ENCODE measurements at regions not wholly inside any gene's neighbourhood (a gene's known extent, or its start where the extent isn't known, plus 50 kb on each side); places are given as distances from the start of the nearest gene placed in this dataset.

DNA sequence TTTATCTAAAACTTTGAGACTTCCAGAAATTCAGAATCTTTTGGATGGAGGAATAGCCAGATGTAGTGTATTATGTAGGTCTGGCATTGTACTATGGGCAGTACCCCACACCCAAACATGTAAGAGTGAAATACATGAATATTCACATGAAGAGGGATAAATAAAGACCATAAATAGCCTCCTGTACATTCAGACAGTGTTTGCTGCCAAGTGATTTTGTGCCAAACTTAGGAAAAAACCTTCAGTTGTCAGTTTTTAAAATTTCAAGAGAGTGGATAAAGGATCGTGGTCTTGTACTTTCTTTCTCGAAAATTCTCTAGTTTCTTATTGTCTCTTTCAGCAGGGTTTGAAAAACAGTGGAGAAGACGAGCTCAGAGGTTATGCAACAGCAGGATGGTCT, 150.3 kb upstream of the LARGE1 start (continued):
- TF ChIP-seq ZBTB33 (IDR thresholded peaks at IDR 0.05; ENCODE audit: extremely low read depth, insufficient replicate concordance, low read length): no peak
- no peak for TF ChIP-seq POLR2A (IDR thresholded peaks at IDR 0.05; ENCODE audit: borderline replicate concordance, extremely low read depth, insufficient read depth, insufficient read length)
- no peak for TF ChIP-seq EZH2phosphoT487 (IDR thresholded peaks at IDR 0.05; ENCODE audit: borderline replicate concordance)
- no peak for TF ChIP-seq FOSL1 (IDR thresholded peaks at IDR 0.05; ENCODE audit: low read depth)
- no peak for TF ChIP-seq EGR1 (IDR thresholded peaks at IDR 0.05; ENCODE audit: low read depth)
- TF ChIP-seq JUND (IDR thresholded peaks at IDR 0.05): no peak

GRCh38 chr22:34072585-34072984, 152.3 kb upstream of the LARGE1 start:
- Histone ChIP-seq H3K4me2 (ENCODE audit: low read length) (no peak overlapping the region), H3K36me3 (ENCODE audit: control insufficient read depth in 1 of 2, insufficient read depth in 2 of 2, low read length in 2 of 2) (no peaks in the 10 kb centered on the region), H3K4me1 (ENCODE audit: control insufficient read depth in 1 of 2, insufficient read depth in 2 of 2, low read length in 2 of 2) (no peaks in the 10 kb centered on the region), H3K9me2 (ENCODE audit: insufficient read depth) (no peaks in the 10 kb centered on the region), H2AFZ (ENCODE audit: low read depth, low read length, poor library complexity, severe bottlenecking) (no peak overlapping the region), H3K4me3 (replicated peaks in 1 of 2; ENCODE audit: low read depth in 1 of 2, low read length in 2 of 2) (no peak overlapping the region), H3K79me2 (ENCODE audit: insufficient read depth, low read length) (no peaks in the 10 kb centered on the region), H3K27ac (ENCODE audit: low read depth, low read length) (no peak overlapping the region), H3K9ac (ENCODE audit: low read length) (no peak overlapping the region), H4K20me1 (ENCODE audit: insufficient read depth) (no peaks in the 10 kb centered on the region), H3K9me3 (ENCODE audit: control insufficient read depth in 1 of 2, insufficient read depth in 1 of 2, low read depth in 1 of 2, low read length in 2 of 2) (peaks cover 16 to 45% of the 10 kb centered on the region in 2 experiments; a peak in 2 of 4 replicates), H3K27me3 (ENCODE audit: insufficient read depth, low read length) (no peaks in the 10 kb centered on the region)
- no TSS peak for BruUV-seq (replicated peaks)
- ChIA-PET POLR2A (no interaction called here), RAD21 (ENCODE audit: low non-redundant PET in 1 of 2, low total read pairs in 2 of 2, uncharacterized antibody in 2 of 2, unreplicated experiment in 2 of 2) (no interaction called here), CTCF (no interaction called here)
- intact Hi-C loops (cut with micrococcal nuclease): no loop called here
- ATAC-seq (no peak), DNase-seq (ENCODE audit: low read depth, low spot score) (no peak)
- TF ChIP-seq SRF (IDR thresholded peaks at IDR 0.05; ENCODE audit: low read depth) (no peak), ZFX (IDR thresholded peaks at IDR 0.05) (no peak), SP1 (IDR thresholded peaks at IDR 0.05; ENCODE audit: low read depth) (no peak), POLR2A (IDR thresholded peaks at IDR 0.05; ENCODE audit: borderline replicate concordance, extremely low read depth, insufficient read depth, insufficient read length) (no peak), ZNF274 (IDR thresholded peaks at IDR 0.05; ENCODE audit: low read depth, low read length) (no peak), CBX3 (IDR thresholded peaks at IDR 0.05; ENCODE audit: low read depth) (no peak), YY1 (IDR thresholded peaks at IDR 0.05; ENCODE audit: extremely low read depth, insufficient replicate concordance, low read depth, low read length) (no peak), ELF1 (IDR thresholded peaks at IDR 0.05; ENCODE audit: borderline replicate concordance, low read depth) (no peak), CEBPB (IDR thresholded peaks at IDR 0.05; ENCODE audit: low read depth) (no peak), REST (IDR thresholded peaks at IDR 0.05; ENCODE audit: low read depth) (no peak), EZH2phosphoT487 (IDR thresholded peaks at IDR 0.05; ENCODE audit: borderline replicate concordance) (no peak), ZBTB33 (IDR thresholded peaks at IDR 0.05; ENCODE audit: extremely low read depth, insufficient replicate concordance, low read length) (no peak), EGR1 (IDR thresholded peaks at IDR 0.05; ENCODE audit: low read depth) (no peak)
- TF ChIP-seq, protein P1, sequence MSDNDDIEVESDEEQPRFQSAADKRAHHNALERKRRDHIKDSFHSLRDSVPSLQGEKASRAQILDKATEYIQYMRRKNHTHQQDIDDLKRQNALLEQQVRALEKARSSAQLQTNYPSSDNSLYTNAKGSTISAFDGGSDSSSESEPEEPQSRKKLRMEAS (IDR thresholded peaks at IDR 0.05): no peak
